ENCODE measurements at regions not wholly inside any gene's neighbourhood (a gene's known extent, or its start where the extent isn't known, plus 50 kb on each side); places are given as distances from the start of the nearest gene placed in this dataset.

- no peak for DNase-seq
Observed at GRCh38 chr6:23266536-23266935, 697.2 kb downstream of the HDGFL1 start.

- DNase-seq, result no peak
Observed at GRCh38 chr6:23267651-23268050, 698.3 kb downstream of the HDGFL1 start.

- no peak for DNase-seq
Observed at GRCh38 chr6:23268348-23268747, 699.0 kb downstream of the HDGFL1 start.

DNA sequence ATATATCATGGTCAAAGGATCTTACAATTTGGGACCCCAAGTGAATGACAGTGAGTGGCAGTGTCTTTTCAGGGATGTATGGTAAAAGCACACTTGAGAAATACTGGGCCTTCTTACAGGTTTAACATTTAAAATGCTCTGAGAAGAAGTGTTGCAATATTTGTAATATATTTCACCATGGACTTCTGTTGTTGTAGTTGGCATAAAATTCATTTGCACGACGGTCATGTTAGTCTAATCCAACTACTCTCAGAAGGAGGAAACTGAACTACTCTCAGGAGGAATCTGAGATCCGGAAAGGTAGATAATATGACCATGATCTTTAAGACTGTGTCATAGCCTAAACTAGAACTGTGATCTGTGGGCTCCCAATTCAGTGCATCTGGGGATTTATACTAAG lies 700.1 kb downstream of the HDGFL1 start:
- no peak for DNase-seq

DNA sequence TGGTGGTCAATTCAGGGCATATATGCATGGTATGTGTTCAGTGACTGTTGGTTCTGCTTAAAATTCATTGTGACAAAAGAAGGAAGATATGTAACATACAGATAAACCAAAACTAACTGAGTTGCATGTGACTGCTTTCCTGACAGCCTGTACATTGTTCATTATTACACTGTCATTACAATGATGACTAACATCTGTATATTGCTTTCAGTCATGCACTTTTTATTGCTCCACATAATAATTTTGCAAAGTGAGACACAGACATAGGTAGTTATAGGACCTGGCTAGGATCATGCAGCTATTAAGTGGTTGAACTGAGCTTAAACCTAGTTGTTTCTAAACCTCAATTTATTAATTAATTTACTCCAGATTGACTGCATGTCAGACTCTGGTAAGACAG lies 703.2 kb downstream of the HDGFL1 start:
- DNase-seq, result no peak

- no peak for DNase-seq
Observed at GRCh38 chr6:23277521-23278179, 708.3 kb downstream of the HDGFL1 start.

- no peak for DNase-seq
Observed at GRCh38 chr6:23278180-23278532, 708.8 kb downstream of the HDGFL1 start.

- no peak for DNase-seq
Observed at GRCh38 chr6:23280437-23280836, 711.1 kb downstream of the HDGFL1 start.

DNA sequence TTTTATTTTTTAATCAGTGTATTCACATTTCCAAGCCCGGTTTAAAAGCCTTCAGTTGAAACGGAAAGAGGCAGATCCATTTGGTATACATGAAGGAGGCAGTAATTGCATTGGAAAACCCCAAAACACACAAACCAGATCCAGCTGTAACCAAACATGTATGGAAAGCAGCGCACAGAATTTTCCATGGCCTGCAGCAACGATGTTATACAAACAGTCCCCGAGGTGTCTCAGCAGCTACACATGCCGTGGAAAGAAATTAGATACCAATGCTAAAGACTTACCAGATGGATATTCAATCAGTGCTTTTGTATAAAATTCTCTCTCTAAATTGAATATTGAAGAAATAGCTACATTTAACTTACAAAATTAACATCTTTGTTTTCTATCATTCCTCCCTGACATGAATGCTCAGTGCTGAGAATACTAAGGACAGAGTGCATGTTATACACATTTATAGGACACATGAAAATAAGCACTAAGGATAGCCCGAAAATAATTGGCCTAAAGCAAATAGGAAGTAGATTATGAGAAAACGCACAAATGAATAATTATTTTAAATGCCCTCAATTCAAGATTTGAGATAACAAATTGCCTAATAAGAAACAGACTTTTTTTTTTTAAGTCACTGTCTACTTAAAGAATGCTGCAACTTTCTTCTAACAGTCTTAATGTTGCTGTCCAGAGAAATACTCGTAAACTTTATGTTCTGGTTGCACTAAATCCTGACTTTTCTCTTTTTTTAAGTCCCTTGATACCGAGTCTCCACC lies 713.1 kb downstream of the HDGFL1 start:
- no peak for DNase-seq

GRCh38 chr6:23293653-23294052 lies 724.3 kb downstream of the HDGFL1 start:
- DNase-seq, result no peak

DNA sequence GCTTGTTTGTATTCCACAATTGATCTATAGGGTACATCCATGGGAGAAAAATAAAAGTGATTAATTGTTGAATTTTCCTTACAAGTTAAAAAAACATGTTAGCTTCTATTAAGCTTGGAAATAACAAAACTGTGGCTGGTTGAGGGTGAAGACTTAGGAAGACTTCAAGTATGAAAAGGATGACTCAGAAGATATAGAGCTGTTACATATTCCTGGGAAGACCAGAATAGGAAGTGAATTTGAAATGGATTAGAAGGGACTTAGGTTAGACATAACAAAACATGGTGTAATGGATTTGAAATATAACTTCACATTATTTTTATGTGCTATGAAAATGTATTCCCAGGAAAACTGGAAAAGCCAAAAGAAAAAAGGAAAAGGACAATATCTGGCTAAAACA lies 732.2 kb downstream of the HDGFL1 start:
- no peak for DNase-seq

GRCh38 chr6:23302514-23302913 lies 733.1 kb downstream of the HDGFL1 start:
- no peak for DNase-seq

DNA sequence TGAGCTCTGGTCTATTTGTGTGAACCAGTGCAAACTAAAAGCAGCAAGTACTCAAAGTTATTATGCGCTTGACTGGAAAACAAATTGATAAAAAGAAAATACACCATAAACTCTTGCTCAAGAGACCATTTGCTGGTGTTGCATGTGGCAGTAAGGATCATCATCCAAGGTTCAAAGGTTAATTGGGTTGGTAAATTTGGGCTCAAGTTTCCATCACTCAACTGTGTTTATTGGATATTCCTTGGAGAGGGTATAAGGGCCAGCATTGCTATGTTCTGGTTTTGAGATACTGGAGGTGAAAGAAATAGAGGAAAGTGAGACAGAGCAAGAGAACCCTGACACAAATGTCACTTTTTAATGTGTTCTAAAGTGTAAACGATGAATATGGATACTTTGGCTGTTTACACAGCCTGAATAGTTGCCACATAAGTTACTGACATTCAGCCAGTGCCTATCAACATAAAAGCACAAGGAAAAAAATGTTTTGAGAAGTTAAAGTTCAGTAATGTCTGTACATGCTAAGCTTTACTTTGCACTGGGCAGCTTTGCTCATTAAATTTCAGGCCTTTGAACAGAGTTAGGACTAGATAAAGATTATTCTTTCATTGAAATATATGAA lies 736.1 kb downstream of the HDGFL1 start:
- no peak for DNase-seq

- no peak for DNase-seq
Observed at GRCh38 chr6:23306251-23306950, 737.0 kb downstream of the HDGFL1 start.

GRCh38 chr6:23307516-23307915 lies 738.1 kb downstream of the HDGFL1 start:
- DNase-seq, result no peak

DNA sequence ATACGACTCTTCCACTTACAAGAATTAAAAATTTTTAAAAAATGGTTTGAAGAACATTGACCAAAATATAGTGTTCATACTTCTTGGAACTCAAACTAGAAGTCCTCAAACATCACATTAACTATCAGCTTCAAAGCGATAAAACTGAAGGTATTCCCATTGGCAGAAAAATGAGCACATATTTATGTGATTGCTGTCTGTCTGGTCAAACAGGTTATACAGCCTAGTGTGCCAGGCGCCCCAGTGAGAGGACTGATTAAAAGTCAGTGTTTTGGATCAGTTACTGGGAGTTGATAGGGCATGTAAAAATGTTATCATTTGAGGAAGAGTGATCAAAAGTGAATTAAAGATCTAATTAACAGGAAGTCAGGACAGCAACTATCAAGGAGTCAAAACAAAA lies 738.8 kb downstream of the HDGFL1 start:
- DNase-seq, result no peak

- DNase-seq, result no peak
Observed at GRCh38 chr6:23311211-23311610, 741.8 kb downstream of the HDGFL1 start.

DNA sequence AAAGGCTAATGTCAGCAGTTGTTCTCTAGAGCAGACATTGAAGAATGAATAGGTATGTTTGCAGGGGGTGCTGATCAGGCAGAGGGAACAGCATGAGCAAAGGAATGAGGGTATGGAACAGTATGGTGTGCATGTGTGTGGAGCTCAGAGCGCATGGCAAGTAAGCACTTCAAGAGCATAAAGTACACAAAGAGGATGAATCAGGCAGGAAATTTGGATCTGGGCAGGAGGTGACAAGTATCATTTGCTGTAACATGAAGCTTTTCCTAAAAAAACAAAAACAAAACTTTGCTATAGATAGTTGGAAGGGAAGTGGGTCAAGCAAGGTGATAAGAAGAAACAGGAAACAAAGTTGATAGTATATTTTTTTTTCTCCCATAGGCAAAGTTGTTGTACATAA lies 746.8 kb downstream of the HDGFL1 start:
- DNase-seq, result no peak

GRCh38 chr6:23316931-23317330 lies 747.6 kb downstream of the HDGFL1 start:
- no peak for DNase-seq

GRCh38 chr6:23319582-23319981 lies 750.2 kb downstream of the HDGFL1 start:
- DNase-seq, result no peak

DNA sequence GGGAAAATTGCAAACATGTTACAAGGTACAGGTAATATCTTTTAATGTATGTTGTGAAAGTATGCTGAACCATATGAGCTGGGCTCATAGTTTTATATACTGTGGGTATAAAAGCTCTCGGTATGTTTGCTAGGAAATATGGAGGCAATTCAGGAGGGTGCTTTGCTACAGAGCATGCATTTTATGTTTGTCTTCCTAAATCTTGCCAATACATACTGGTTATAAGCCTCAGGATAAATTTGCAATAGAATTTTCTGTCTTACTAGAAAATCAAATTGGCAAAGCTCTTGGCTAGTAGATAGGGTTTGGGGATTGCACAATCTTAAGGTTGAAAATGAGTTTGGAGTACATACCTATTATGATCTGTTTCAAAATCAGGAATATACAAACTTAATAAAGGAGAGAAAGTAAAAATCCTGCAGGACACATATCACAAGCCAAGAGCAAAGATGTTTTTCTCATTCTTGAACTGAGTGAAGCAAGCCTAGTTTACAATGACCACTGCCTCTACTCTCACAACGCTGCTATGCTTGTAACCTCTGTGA lies 751.2 kb downstream of the HDGFL1 start:
- DNase-seq, result no peak

GRCh38 chr6:23323897-23324296 lies 754.5 kb downstream of the HDGFL1 start:
- no peak for DNase-seq

GRCh38 chr6:23325065-23325464 lies 755.7 kb downstream of the HDGFL1 start:
- no peak for DNase-seq

Measured in NCI-H510A (cell line).